SHP77 (cell line): ENCODE measurements at regions not wholly inside any gene's neighbourhood (a gene's known extent, or its start where the extent isn't known, plus 50 kb on each side); places are given as distances from the start of the nearest gene placed in this dataset.
"Not testable (repeated sequence)": the region's sequence is repeated elsewhere in the genome, so short reads cannot be mapped to it uniquely, and the experiment has no call there.

Experiments used
- DNase-seq, 2 experiments: peaks; one replicate each; lab custom pipeline; 2025; lab: John Stamatoyannopoulos, UW

DNA sequence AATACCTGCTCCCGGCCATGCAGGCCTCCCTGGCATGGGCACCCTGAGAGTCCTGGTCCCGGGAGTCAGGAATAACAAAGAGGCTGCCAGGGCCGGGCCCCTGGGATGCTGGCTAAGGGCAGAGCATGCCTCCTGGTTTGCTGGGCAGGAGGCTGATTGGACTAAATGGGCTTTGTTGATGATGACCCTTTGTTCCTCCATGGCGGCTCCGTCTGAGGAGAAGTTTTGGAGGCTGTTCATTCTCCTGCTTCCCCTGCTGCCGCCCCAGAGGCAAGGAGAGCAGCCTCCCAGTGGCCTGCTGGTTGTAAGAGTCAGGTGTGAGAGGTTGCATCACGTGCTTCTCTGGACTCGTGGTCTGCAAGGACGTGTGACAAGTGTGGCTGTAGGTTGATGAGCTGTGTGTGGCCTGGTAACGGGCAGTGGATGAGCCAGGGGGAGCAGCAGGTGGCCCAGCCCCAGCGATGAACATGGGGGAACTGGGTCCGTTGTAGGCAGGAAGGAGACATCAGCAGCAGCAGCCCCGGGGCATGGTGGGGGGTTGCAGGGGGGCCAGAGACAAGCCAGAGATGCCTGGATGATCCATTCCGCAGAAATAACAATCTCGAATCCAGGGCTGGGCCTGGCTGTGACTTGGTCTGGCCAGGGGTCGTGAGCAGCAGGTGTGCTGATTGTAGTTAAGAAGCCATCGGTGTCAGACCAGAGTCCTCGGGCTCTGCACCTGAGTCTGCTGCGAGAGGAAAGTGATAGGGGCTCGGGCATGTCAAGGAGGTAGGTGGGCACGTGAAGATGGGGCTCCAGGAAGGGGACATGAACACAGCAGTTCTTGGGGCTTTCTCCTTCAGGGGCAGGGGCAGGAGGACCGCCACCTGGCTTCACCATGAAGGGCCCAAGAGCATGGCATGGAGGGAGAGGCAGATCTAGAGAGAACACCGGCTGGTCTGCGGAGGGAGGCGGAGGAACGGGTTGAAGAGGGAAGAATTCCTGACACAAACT is 101.4 kb downstream of the TNFRSF13B start:
- peak; percentile 41 to 51 for DNase-seq

DNA sequence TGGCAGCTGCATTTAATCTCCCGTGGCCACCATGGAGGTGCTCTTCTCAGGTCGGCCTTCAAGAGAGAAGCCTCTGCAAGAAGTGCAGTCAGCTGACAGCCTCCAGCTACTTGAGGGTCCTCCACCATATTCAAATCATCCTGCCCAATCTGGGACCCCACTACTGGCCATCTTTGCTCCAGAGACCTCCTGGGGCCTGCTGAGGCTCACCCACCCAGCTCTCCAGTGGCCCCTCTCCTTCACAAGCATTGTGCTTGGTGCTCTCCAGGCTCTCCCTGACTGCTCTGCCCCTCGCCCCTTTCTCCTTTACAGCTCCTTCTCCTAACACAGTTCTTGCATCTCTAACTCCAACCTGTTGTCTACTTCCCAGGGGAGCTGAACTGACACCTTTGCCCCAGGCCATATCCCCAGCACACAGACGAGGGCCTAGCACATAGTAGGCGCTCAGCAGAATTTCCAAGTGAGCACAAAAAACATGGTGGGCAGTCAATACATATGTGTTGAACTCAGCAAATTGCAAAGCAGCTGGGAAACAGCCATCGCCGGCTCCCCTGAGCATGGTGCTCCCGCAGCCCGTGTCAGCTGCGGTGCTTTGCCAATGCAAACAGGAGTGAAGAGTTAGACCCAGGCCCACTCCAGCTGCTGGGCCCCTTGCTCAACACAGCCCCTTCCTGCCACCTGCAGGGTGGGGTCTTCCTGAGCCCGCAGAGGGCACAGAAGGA is 102.2 kb downstream of the TNFRSF13B start:
- DNase-seq: not testable (repeated sequence)

DNA sequence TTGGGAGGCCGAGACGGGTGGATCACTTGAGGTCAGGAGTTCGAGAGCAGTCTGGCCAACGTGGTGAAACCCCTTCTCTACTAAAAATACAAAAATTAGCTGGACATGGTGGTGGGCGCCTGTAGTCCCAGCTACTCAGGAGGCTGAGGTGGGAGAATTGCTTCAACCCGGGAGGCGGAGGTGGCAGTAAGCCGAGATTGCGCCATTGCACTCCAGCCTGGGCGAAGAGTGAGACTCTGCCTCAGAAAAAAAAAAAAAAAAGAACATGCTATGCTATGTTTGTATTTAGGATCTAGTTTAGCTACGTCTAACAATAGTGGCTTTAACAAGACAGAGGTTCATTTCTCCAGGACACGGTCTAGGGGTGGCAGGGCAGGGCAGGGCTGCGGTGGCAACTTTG is 103.3 kb downstream of the TNFRSF13B start:
- DNase-seq: not testable (repeated sequence)

DNA sequence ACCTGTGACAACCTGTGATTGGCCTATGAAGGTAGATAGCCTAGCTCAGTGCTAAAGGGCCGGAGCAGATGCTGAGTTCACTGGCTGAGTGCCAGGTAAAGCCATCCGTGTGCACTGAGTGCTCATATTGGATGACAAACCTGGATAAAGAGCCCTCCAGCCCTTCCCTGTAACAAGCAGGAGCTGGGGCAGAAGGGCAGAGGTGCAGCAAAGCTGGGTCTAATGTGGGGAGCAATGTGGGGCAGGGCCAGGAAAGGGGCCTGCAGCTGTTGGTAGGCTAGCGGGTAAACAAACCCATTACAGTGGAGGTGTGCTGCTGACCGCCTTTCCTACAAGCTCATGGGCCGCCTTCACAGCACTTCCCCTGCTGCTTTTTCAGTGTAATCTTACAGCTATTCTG is 104.4 kb downstream of the TNFRSF13B start:
- DNase-seq: peak; percentile 57 to 59

DNA sequence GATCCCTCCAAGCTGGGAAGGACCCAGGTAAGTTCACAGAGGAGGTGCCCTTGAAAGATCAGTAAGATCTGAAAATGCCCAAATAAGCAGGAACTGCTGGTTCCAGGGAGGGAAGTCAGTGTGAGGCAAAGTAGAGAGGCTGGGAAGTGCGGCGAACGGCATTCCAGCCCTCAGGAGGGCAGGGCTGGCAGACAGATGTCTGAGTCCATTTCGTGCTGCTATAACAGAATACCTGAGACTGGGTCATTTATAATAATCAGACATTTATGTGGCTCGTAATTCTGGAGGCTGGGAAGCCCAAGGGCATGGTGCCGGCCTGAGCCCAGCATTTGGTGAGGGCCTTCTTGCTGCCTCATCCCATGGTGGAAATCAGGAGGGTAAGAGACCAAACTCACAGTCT is 105.1 kb downstream of the TNFRSF13B start:
- DNase-seq: not testable (repeated sequence)

DNA sequence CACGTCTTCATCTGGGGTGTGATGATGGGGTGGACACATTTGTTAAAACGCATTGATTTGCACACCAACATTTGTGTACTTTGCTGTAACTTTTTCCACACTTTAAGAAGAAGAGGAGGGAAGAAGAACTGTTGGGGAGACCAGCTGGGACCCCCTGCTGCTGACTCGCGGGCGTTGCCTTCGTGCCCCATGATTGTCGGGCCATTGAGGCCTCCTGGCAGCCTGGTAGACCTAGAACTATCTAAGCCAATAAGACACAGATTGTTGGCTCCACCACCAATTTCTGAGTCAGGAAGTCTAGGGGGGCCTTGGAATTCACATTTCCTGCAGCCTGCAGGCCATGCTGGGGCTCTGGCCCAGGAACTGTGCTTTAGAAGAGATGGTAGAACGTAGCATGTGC is 105.5 kb downstream of the TNFRSF13B start:
- no peak for DNase-seq

DNA sequence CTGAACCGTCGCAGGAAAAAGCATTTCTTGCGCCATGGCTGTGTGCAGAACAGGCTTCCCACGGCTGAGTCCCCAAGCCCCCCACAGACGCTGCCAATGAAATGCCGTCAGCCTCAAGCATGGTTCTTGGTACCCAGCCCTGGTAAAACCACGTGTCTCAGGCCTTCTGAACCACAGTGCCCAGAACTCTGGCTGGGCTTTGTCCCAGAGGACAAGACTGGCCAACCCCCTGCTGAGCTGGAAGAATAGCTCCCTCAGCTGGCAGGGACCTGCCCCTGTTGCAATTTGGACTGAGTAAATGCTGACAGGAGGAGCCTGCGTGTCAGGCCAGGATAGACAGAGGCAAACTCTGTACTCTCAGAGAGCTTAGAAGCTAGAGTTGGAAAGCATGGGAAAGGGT is 106.2 kb downstream of the TNFRSF13B start:
- DNase-seq: not testable (repeated sequence)

DNA sequence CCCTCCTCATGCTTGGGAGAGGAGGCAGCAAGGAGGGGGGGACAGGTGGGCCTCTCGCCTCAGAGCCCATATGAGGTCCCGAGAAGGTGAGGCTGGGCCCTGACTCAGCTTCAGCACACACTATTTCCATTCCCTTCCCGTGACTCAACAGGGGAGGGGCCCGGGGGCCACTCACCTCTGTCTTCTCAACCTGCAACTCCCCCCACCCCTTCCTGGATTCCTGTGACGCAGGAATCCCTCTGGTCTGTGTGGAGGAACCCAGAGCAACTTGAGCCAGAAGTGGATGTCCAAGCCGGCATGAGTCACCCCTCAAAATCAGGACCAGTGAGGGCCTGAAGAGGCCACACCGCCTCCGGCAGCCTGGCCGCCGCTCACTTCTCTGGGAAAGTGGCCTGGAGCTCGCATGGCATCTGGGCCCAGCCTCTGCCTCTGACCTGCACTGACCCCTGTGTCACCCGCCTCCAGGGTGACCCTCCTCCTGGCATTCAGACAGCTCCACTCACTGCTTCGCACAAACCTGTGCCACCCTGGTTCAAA is 106.8 kb downstream of the TNFRSF13B start:
- DNase-seq: not testable (repeated sequence)

DNA sequence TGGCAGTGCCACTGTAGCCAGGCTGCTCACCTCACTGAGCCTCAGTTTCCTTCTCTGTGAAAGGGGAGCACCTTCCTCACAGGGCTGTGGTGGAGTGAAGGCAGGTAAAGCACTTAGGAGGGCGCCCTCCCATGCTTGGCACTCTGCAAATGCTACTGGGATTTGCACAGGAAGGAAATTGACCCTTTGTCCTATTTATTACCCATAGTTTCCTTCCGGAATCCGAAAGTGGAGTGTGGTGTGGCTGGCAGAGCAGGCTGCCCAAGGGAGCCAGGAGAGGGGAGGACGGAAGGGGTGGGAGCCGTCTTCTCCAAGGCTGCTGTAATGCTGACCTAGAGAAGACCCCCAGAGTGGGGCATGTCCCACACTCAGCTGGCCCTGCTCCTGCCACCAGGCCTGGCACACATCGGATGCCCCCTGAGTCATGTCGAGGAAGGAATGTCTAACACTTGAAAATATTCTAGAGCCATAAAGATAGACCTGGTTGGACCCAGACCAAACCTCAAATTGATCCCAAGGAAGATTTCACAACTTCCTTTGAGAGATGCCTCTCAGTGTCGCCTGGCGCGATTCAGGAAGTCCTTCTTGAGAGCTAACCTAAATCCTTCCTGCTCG is 107.3 kb downstream of the TNFRSF13B start:
- not testable (repeated sequence) for DNase-seq

DNA sequence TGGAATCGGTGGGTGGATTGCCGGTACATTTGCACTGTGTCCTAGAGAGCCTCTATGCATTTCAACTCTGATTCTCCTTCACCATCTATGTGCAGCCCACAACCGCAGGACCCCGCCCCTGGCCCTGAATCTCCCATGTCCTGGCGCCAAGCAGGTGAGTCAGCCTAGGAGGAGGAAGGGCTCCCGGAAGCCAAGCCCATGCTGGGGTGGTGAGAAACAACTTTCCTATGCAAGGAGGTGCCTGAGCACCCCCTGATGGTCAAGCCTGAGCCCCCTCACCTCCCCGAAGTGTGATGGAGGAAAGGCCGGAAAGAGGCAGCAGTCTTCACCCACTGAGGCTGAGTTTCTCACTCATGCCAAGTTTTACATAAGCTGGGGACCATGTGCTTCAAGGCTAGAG is 110.8 kb downstream of the TNFRSF13B start:
- DNase-seq: not testable (repeated sequence)

DNA sequence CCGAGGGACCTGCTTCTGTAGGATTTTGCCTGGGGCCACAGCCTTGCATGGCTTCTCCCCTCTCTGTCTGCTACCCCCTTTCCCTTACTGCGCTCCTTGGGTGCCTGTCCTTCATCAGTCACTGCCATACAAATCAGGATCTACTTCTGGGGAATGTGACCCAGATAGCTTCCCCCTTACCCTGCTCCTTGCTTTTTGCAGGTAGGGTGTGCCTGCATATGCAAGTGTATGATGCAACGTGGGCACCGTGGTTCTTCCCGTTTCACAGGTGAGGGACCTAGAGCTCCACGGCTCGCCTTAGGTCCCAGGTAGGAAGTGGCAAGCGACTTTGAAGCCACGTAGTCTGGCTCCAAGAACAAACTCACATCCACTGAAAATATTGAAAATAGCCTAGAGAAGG is 111.5 kb downstream of the TNFRSF13B start:
- not testable (repeated sequence) for DNase-seq

DNA sequence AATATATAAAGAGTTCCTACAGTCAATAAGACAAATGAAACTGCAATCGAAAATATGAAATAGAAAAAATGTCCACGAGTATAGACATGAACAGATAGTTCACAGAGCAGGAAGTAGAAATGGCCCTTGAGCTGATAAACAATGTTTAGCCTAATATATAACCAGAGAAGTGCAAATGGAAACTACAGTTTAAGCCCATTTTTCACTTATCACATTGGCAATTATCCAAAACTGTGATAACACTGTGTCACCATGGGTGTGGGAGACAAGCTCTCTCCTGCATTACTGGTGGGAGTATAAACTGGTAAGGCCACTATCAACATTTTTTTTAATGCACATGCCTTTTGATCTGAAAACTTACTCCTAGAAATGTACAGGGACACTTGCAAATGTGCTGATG is 112.4 kb downstream of the TNFRSF13B start:
- DNase-seq: not testable (repeated sequence)

DNA sequence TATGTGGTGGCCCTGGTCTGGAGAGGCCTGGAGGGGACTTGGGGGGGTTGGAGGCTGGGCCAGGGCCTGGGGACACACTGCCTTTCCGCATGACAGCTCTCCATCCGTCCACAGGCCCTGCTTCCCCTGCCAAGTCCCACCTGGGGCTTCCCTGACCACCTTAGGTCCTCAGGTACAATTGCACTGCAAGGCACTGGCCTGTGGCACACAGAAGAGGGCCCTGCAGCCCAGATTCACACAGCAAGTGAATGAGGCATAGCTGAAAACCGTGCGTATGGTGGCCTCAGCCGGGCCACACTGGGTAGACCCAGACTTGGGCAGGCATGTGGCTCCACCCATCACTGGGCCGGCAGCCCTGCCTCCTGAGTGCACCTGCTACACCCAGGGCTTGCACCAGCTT is 114.2 kb downstream of the TNFRSF13B start:
- DNase-seq: not testable (repeated sequence)

DNA sequence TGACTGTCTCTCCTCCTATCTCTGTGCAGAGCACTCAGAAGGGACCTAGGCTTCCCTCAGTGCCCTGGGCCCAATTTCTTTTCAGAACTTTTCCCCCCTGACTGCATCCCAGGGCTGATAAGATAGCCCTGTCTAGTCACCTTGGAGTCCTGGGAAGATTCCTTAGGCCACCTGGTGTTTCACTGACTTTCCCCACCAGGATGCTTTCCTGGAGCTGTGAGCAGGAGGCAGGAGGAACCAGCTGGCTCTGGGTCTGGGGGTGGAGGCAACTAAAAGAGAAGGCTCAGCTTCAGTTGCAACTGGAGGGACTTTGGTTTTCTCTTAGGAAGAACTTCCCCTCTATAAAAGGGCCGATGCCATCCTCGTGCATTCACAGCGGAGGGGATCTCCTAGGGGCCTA is 115.1 kb downstream of the TNFRSF13B start:
- DNase-seq: not testable (repeated sequence)

DNA sequence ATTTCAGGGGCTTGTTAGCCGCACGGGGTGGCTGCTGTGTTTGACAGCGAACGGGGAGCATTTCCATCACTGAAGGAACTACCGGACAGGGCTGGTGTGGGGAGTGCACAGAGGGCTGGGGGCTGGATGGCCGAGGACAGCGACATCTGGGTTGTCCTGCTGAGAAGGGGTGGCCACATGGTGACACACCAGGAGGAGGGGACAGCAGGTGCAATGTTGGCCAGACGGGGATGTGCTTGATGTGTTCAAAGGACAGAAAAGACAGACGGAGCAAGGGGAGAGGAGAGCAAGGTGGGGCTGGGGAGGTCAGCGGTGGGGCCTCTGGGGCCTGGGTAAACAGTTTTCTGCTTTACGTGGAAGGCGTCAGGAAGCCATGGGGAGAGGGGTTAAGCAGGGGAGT is 115.7 kb downstream of the TNFRSF13B start:
- DNase-seq: not testable (repeated sequence)

DNA sequence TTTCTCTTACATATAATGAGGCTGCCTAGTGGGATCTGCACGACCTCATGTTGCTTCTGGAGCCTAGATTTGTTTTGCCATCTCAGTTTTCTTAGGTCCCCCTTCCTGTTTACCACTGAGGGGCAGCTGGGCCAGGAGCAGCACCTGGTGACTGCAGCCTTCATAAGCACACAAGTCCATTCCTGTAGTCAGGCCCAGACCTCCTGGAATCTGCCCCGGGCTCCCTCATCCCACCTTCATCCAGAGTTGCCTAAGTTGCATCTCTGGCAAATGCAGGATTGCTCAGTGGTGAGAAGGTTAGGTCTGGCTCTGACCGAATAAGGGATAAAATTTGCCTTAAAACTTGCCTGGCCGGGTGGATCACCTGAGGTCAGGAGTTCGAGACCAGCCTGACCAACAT is 117.3 kb downstream of the TNFRSF13B start:
- not testable (repeated sequence) for DNase-seq

DNA sequence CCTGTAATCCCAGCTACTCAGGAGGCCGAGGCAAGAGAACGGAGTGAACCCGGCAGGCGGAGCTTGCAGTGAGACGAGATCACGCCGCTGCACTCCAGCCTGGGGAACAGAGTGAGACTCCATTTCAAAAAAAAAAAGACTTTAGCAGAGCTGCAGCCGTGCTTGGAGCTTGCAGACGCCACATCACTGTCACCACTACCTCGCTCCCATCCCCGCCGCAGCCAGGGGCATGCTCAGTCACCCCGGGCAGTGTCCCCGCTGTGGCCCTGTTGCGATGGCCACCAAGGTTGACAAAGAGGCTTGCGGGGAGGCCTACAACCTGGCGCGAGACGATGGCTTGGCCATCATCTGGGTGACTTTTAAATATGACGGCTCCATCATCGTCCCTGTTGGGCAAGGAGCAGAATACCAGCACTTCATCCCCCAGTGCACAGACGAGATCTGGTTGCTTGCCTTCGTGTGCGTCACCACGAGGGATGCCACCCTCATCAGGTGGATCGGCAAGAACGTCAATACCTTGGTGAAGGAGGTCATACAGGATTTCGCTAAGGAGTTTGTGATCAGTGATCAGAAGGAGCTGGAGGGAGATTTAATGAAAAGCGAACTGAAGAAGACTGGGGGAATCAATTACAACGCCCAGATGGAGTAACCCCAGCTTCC is 118.1 kb downstream of the TNFRSF13B start:
- DNase-seq: no peak

DNA sequence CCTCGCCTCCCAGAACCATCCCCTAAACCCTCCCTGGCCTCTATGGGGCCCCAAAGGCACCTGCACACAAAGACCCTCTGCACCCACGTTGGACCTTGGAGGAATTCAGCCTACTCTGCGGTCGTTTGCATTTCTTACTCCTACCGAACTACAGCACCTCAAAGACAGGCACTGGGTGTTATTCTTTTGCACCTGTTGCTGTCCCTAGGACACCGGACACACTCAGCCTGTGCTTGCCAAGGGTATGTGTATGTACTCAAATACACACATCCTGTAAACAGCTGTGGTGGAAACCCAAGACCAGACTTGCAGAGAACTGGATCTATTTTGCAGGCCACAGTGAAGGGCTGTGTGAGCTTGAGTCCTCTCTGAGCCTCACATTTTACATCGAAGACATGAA is 122.1 kb downstream of the TNFRSF13B start:
- DNase-seq: not testable (repeated sequence)

DNA sequence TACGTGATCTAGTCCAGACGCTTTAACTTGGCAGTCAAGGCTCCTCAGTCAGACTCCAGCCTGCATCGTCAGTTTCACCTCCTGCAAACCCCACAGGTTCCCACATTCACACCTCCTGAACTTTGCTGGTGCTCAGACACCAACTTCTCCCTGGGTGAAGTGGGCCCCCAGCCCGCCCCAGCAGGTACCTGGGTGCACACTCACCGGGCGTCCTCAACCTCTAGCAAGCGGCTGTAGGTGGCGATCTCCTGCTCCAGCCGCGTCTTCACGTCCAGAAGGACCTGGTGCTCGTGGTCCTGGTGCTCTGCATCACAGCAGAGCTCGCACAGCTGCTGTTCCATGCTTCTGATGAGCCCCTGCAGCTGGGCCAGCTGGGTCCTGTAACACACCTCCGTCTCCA is 122.9 kb downstream of the TNFRSF13B start:
- not testable (repeated sequence) for DNase-seq

DNA sequence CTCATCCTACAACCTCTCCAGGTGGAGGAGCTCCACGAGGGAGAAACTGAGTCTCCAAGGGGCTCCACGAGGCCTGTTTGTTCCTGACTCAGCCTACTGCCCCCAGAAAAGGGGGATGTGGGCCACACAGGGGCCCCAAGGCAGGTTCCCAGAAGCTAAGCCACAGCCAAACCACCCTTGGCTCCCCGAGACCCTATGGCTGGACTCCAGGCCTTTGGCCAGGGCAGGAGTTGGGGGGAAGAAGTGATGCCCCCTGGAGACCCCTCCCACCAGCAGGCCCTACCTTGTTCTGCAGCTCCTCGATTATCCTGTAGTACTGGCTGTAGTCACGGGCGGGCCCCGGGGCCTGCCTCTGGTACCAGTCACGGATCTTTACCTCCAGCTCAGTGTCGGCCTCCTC is 126.8 kb downstream of the TNFRSF13B start:
- not testable (repeated sequence) for DNase-seq

DNA sequence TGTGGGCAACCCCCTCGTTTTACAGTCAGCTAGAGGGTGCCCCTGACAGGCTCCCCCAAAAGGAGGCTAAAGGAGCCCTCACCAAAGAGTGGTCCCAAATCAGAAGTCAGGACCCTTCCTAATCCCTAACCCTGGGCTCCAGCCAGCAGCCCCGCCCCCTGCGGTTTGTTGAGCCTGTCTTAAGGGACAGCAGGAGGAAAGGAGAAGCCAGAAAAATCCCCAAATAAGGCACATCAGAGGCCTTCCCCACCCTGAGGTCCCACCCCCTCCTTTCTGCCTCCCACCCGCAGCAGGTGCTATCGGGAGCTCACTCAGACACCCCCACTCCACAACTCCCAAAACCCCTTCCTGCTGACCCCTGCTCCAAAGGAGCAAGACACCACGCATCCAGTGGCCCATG is 127.2 kb downstream of the TNFRSF13B start:
- DNase-seq: not testable (repeated sequence)

DNA sequence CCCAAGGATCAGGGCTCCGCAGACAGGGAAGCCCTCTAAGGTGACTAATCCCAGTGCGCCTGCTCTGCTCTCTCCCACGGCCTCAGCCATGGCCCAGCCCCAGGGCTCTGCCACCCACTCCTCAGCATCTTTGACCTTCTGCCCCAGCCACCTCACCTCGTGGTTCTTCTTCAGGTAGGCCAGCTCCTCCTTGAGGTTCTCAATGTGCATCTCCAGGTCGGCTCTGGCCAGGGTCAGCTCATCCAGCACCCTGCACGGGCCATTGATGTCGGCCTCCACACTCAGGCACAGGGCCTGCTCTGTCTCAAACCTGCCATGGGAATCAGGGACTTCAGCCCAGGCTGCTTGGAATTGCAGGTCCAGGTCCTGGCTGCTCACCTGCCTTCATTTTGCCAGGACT is 128.4 kb downstream of the TNFRSF13B start:
- not testable (repeated sequence) for DNase-seq
